Testis (tissue), 2 donors: ENCODE measurements at regions not wholly inside any gene's neighbourhood (a gene's known extent, or its start where the extent isn't known, plus 50 kb on each side); places are given as distances from the start of the nearest gene placed in this dataset.

Source experiments
- DNase-seq: peaks from one replicate; pipeline ENCODE4 v3.0.0-alpha.2; 2019
- H3K27ac ChIP-seq, 2 donors: fragments of 200-600 bp; sonication (generic); one replicate each; pipeline ENCODE4 v1.5.1; 2019
- H3K27me3 ChIP-seq: fragments of 200-600 bp; sonication (generic); one replicate; pipeline ENCODE4 v1.5.1; 2019
- H3K36me3 ChIP-seq: fragments of 200-600 bp; sonication (generic); one replicate; pipeline ENCODE4 v1.5.1; 2017; ENCODE audit warnings: low read depth; ENCODE audit errors: missing control alignments
- H3K4me1 ChIP-seq: fragments of 200-600 bp; sonication (generic); one replicate; pipeline ENCODE4 v1.5.1; 2019
- H3K4me3 ChIP-seq, 2 donors: fragments of 200-600 bp; sonication (generic); one replicate each; pipeline ENCODE4 v1.5.1; 2017 to 2019
- H3K9me3 ChIP-seq: fragments of 200-600 bp; sonication (generic); one replicate; pipeline ENCODE4 v1.5.1; 2017
- POLR2A ChIP-seq: fragments of 450-650 bp; IDR thresholded peaks from one replicate; pipeline ENCODE4 v1.6.1; 2017; ENCODE audit warnings: antibody characterized with exemption, mild to moderate bottlenecking, moderate library complexity
- WGBS, 2 donors: methylation state at CpG; one replicate each; pipeline ENCODE4 v1.1.5; 2018; 5-methylcytosine and 5-hydroxymethylcytosine counted together
- intact Hi-C: fragments of 100-400 bp; cut with DNase I; formaldehyde crosslinking; loops from one replicate; pipeline ENCODE4 v1.15.1; 2023; ENCODE audit warnings: low total_unique reads
- TF ChIP-seq, protein P1 (sequence below), 3 experiments: fragments of 450-650 bp in 2 of 3; fragments of 200-600 bp in 1 of 3; sonication (generic) in 1 of 3; IDR thresholded peaks; one replicate each; pipeline ENCODE4 v1.5.1; 2016 to 2019; ENCODE audit warnings: antibody characterized with exemption in 3 of 3, mild to moderate bottlenecking in 2 of 3, moderate library complexity in 1 of 3

DNA sequence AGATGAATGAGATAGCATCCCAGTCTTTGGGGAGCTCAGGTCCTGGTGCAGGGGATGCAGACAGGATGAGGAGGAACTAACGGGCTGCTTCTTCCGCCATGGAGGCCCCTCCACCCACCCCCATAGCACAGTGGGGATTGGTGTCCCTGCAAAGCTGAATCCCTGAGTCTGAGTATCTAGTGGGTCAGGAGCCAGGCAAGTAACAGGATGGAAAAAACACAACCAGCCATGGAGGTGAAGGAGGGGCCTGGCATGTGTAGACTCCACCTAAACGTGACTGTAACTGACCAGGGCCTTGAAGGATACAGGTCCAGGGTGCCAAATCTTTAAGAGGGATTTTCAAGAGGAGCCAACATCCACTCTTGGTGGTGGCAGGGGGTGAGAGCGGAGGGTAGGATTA, 327.8 kb upstream of the MSX2 start:
- Histone ChIP-seq H3K9me3 (no peaks in the 10 kb centered on the region), H3K4me3 (no peak overlapping the region), H3K27me3 (no peaks in the 10 kb centered on the region), H3K4me1 (no peaks in the 10 kb centered on the region), H3K36me3 (no peaks in the 10 kb centered on the region), H3K27ac (no peak overlapping the region)
- no peak for TF ChIP-seq POLR2A
- TF ChIP-seq, protein P1, sequence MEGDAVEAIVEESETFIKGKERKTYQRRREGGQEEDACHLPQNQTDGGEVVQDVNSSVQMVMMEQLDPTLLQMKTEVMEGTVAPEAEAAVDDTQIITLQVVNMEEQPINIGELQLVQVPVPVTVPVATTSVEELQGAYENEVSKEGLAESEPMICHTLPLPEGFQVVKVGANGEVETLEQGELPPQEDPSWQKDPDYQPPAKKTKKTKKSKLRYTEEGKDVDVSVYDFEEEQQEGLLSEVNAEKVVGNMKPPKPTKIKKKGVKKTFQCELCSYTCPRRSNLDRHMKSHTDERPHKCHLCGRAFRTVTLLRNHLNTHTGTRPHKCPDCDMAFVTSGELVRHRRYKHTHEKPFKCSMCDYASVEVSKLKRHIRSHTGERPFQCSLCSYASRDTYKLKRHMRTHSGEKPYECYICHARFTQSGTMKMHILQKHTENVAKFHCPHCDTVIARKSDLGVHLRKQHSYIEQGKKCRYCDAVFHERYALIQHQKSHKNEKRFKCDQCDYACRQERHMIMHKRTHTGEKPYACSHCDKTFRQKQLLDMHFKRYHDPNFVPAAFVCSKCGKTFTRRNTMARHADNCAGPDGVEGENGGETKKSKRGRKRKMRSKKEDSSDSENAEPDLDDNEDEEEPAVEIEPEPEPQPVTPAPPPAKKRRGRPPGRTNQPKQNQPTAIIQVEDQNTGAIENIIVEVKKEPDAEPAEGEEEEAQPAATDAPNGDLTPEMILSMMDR (IDR thresholded peaks at IDR 0.05): no peak
- WGBS, 2 donors: 57 to 77% methylated on average over 4 of the region's 4 CpGs
- no peak for DNase-seq
- intact Hi-C loops: no loop called here

GRCh38 chr5:174397206-174397605, 327.2 kb upstream of the MSX2 start:
- Histone ChIP-seq H3K4me1 (no peaks in the 10 kb centered on the region), H3K27ac (no peak overlapping the region), H3K4me3 (no peak overlapping the region), H3K9me3 (no peaks in the 10 kb centered on the region), H3K36me3 (no peaks in the 10 kb centered on the region), H3K27me3 (no peaks in the 10 kb centered on the region)
- 47 to 61% methylated on average over 4 of the region's 4 CpGs for WGBS, 2 donors
- intact Hi-C loops: no loop called here
- no peak for TF ChIP-seq POLR2A
- TF ChIP-seq, protein P1 (IDR thresholded peaks at IDR 0.05): no peak
- no peak for DNase-seq

- Histone ChIP-seq H3K4me1 (no peaks in the 10 kb centered on the region), H3K27ac (no peak overlapping the region), H3K9me3 (no peaks in the 10 kb centered on the region), H3K36me3 (no peaks in the 10 kb centered on the region), H3K4me3 (no peak overlapping the region), H3K27me3 (no peaks in the 10 kb centered on the region)
- no peak for DNase-seq
- TF ChIP-seq, protein P1 (IDR thresholded peaks at IDR 0.05): no peak
- TF ChIP-seq POLR2A: no peak
- intact Hi-C loops: no loop called here
- 88% methylated on average over 2 of the region's 2 CpGs for WGBS, 2 donors
These were observed 326.2 kb upstream of the MSX2 start for GRCh38 chr5:174398171-174398570.

- no peak for TF ChIP-seq POLR2A
- TF ChIP-seq, protein P1 (IDR thresholded peaks at IDR 0.05): no peak
- Histone ChIP-seq H3K9me3 (no peaks in the 10 kb centered on the region), H3K27me3 (no peaks in the 10 kb centered on the region), H3K36me3 (no peaks in the 10 kb centered on the region), H3K4me3 (no peak overlapping the region), H3K27ac (no peak overlapping the region), H3K4me1 (no peaks in the 10 kb centered on the region)
- intact Hi-C loops: no loop called here
- 34 to 57% methylated on average over 2 of the region's 2 CpGs for WGBS, 2 donors
- no peak for DNase-seq
These were observed 325.0 kb upstream of the MSX2 start for GRCh38 chr5:174399411-174399810.

- TF ChIP-seq, protein P1 (IDR thresholded peaks at IDR 0.05): no peak
- TF ChIP-seq POLR2A: no peak
- H3K4me3 ChIP-seq: no peak overlapping the region
- H3K36me3 ChIP-seq: no peaks in the 10 kb centered on the region
- H3K9me3 ChIP-seq: no peaks in the 10 kb centered on the region
- WGBS, 2 donors: 45 to 62% methylated on average over 3 of the region's 3 CpGs
- no peak for DNase-seq
- no peaks in the 10 kb centered on the region for H3K27me3 ChIP-seq
- no peak overlapping the region for H3K27ac ChIP-seq
- intact Hi-C loops: no loop called here
- no peaks in the 10 kb centered on the region for H3K4me1 ChIP-seq
These were observed 323.9 kb upstream of the MSX2 start for GRCh38 chr5:174400461-174400860.
